BJ (cell line): ENCODE measurements at regions not wholly inside any gene's neighbourhood (a gene's known extent, or its start where the extent isn't known, plus 50 kb on each side); places are given as distances from the start of the nearest gene placed in this dataset.

ENCODE experiments used
- CTCF ChIA-PET: fragments of 350-600 bp; formaldehyde crosslinking; extraction: SDS; loops from one replicate; lab custom pipeline; 2021; ENCODE audit warnings: antibody characterized with exemption, inconsistent platforms; lab: Yijun Ruan, JAX
- POLR2A ChIA-PET: fragments of 300-600 bp; sonication (Branson Sonifier 250); formaldehyde crosslinking; extraction: SDS; loops from one replicate; lab custom pipeline; 2021; ENCODE audit warnings: antibody characterized with exemption; lab: Charles Lee
- DNase-seq: peaks from one replicate; pipeline ENCODE4 v3.0.0-alpha.2; 2011; ENCODE audit warnings: low read depth
- H3K27me3 ChIP-seq: 2 replicates; pipeline ENCODE4 v1.6.0; 2011; ENCODE audit warnings: low read length; ENCODE audit not compliant: control insufficient read depth, insufficient read depth
- H3K36me3 ChIP-seq: 2 replicates; pipeline ENCODE4 v1.5.1; 2011; ENCODE audit warnings: low read length; ENCODE audit not compliant: control insufficient read depth, insufficient read depth
- H3K4me3 ChIP-seq: 2 replicates; pipeline ENCODE4 v1.5.1; 2011; ENCODE audit warnings: low read depth, mild to moderate bottlenecking, control low read depth, low read length
- CTCF ChIP-seq: IDR thresholded peaks from 2 replicates; pipeline ENCODE4 v1.5.1; 2011; ENCODE audit warnings: low read depth, mild to moderate bottlenecking, control low read depth, inconsistent platforms, low read length, moderate library complexity; ENCODE audit not compliant: insufficient read depth

- no peak for DNase-seq
- 0 out of 2 replicates have a peak, but pooled peaks cover 2% of the 10 kb centered on the region for H3K27me3 ChIP-seq
- H3K4me3 ChIP-seq: no peak overlapping the region
- TF ChIP-seq CTCF: no peak
- ChIA-PET CTCF (interaction anchor here (1.3 kb wide), 1 partner anchor 29 kb away, joined by 3 read pairs; no protein-coding TSS in a partner anchor), POLR2A (no interaction called here)
- H3K36me3 ChIP-seq: no peaks in the 10 kb centered on the region
These were observed 71.0 kb upstream of the OTUD4 start for GRCh38 chr4:145251391-145251790.

- POLR2A ChIA-PET: interaction anchor here (0.7 kb wide), 1 partner anchor 37 kb away, joined by 3 read pairs; no protein-coding TSS in a partner anchor
These were observed 68.6 kb upstream of the OTUD4 start for GRCh38 chr4:145248971-145249370.

GRCh38 chr4:145248502-145248901, 68.1 kb upstream of the OTUD4 start:
- TF ChIP-seq CTCF: no peak
- Histone ChIP-seq H3K27me3 (peaks cover 4% of the 10 kb centered on the region; the same call in 1 of the 2 replicates), H3K36me3 (no peaks in the 10 kb centered on the region), H3K4me3 (no peak overlapping the region)
- ChIA-PET CTCF (interaction anchor here (0.6 kb wide), 1 partner anchor 18 kb away, joined by 4 read pairs; no protein-coding TSS in a partner anchor), POLR2A (interaction anchor here (0.7 kb wide), 1 partner anchor 38 kb away, joined by 3 read pairs; no protein-coding TSS in a partner anchor)
- no peak for DNase-seq

More at GRCh38 chr4:145248971-145249370, 68.6 kb upstream of the OTUD4 start:
- CTCF ChIA-PET: no interaction called here
- H3K27me3 ChIP-seq: peaks cover 4% of the 10 kb centered on the region; the same call in 1 of the 2 replicates
- no peak for TF ChIP-seq CTCF
- H3K36me3 ChIP-seq: no peaks in the 10 kb centered on the region
- no peak overlapping the region for H3K4me3 ChIP-seq
- no peak for DNase-seq

- POLR2A ChIA-PET: no interaction called here
- Histone ChIP-seq H3K27me3 (no peaks in the 10 kb centered on the region), H3K36me3 (no peaks in the 10 kb centered on the region), H3K4me3 (no peak overlapping the region)
- no peak for DNase-seq
- CTCF ChIA-PET: interaction anchor here (0.6 to 3.7 kb wide), 19 partner anchors 9 to 653 kb away, joined by 3 to 21 read pairs (median 3); partner anchors contain the start of gene SMAD1
- TF ChIP-seq CTCF: peak; percentile 87
These were observed 53.8 kb upstream of the OTUD4 start for GRCh38 chr4:145234091-145234706.

- DNase-seq: no peak
- H3K36me3 ChIP-seq: no peaks in the 10 kb centered on the region
- H3K4me3 ChIP-seq: no peak overlapping the region
- ChIA-PET POLR2A (no interaction called here), CTCF (interaction anchor here (0.8 to 3.7 kb wide), 5 partner anchors 52 to 378 kb away, joined by 3 to 21 read pairs (median 5); no protein-coding TSS in a partner anchor)
- no peaks in the 10 kb centered on the region for H3K27me3 ChIP-seq
- no peak for TF ChIP-seq CTCF
These were observed 51.7 kb upstream of the OTUD4 start for GRCh38 chr4:145231906-145232700.
